NT2/D1 (cell line): ENCODE measurements at regions not wholly inside any gene's neighbourhood (a gene's known extent, or its start where the extent isn't known, plus 50 kb on each side); places are given as distances from the start of the nearest gene placed in this dataset.

ENCODE experiments used
- SUZ12 ChIP-seq: IDR thresholded peaks from 2 replicates; pipeline ENCODE4 v1.6.1; 2011; ENCODE audit not compliant: insufficient read length, insufficient read depth; ENCODE audit errors: extremely low read depth
- YY1 ChIP-seq: IDR thresholded peaks from 2 replicates; pipeline ENCODE4 v1.6.1; 2011; ENCODE audit not compliant: insufficient read length, insufficient read depth
- ZNF274 ChIP-seq: IDR thresholded peaks from 2 replicates; pipeline ENCODE4 v1.6.1; 2011; ENCODE audit warnings: mild to moderate bottlenecking, low read depth, low read length

DNA sequence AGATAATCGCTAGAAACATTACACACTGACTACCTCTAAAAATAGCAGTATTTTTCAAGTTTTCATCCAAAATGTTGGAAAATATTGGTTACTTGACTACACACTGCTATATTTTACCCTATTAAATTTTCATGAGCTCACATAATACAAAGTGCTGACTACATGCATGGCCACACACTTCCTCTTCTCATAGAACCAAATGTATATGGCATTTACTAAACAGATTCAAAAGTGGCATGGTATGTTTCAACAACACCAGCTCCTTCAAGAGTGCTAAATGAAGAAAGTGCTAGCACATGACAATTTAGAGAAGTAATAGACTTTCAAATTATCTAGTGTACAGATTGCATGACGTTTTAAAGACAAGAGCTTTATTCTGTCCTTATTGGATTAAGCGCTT is 780.4 kb upstream of the SLITRK6 start:
- TF ChIP-seq SUZ12, result no peak
- TF ChIP-seq YY1, result no peak
- no peak for TF ChIP-seq ZNF274
